Adrenal gland (tissue), 5 donors: ENCODE measurements at regions not wholly inside any gene's neighbourhood (a gene's known extent, or its start where the extent isn't known, plus 50 kb on each side); places are given as distances from the start of the nearest gene placed in this dataset.

Experiments used
- CTCF ChIP-seq, 6 experiments: fragments of 450-650 bp in 4 of 6; fragments of 200-600 bp in 2 of 6; sonication (generic) in 1 of 6; IDR thresholded peaks; 1 replicate in 5 of 6; 2 replicates in 1 of 6; pipeline versions ENCODE4 v1.5.1 to v1.8.0; 2016 to 2021; ENCODE audit warnings: antibody characterized with exemption in 6 of 6, mild to moderate bottlenecking in 2 of 6, moderate library complexity in 1 of 6
- POLR2A ChIP-seq, 2 donors: fragments of 450-650 bp; IDR thresholded peaks; one replicate each; pipeline ENCODE4 v1.6.1; 2017; ENCODE audit warnings: antibody characterized with exemption in 2 of 2, mild to moderate bottlenecking in 2 of 2, moderate library complexity in 1 of 2
- donor health status: DM: no; HTN: no; CAD: no.

DNA sequence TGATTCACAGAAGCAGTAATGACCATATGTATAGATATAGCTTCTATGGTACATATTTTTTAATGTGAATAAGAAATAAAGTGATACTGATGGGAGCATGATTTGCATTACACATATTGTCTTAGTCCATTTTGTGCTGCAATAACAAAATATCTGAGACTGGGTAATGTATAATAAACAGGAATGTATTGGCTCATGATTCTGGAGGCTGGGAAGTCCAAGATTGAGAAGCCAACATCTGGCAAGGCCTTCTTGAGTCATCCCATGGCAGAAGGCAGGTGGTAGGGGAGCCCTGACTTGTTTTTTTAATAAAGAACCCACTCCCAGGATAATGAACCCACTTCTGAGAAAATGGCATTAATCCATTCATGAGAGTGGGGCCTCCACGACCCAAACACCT is 185.6 kb upstream of the RREB1 start:
- no peak for TF ChIP-seq CTCF (IDR thresholded peaks at IDR 0.05)
- TF ChIP-seq POLR2A (IDR thresholded peaks at IDR 0.05): no peak
